OCI-LY1 (cell line): ENCODE measurements at regions not wholly inside any gene's neighbourhood (a gene's known extent, or its start where the extent isn't known, plus 50 kb on each side); places are given as distances from the start of the nearest gene placed in this dataset.

ENCODE experiments used
- H2AFZ ChIP-seq: fragments of 200-600 bp; sonication (generic), shearing (Covaris generic); 2 replicates; pipeline ENCODE4 v1.6.0; 2014; ENCODE audit warnings: antibody characterized with exemption, mild to moderate bottlenecking, low read length
- H3F3A ChIP-seq: fragments of 200-600 bp; sonication (generic), shearing (Covaris generic); 2 replicates; pipeline ENCODE4 v1.6.0; 2014; ENCODE audit warnings: mild to moderate bottlenecking, antibody characterized with exemption, low read length, moderate library complexity; ENCODE audit not compliant: insufficient read depth
- H3K27ac ChIP-seq: fragments of 200-600 bp; sonication (generic); 2 replicates; pipeline ENCODE4 v1.5.1; 2014; ENCODE audit warnings: low read length, mixed run types, mild to moderate bottlenecking, low read depth; ENCODE audit not compliant: poor library complexity, severe bottlenecking
- H3K27me3 ChIP-seq: fragments of 200-600 bp; sonication (generic); 2 replicates; pipeline ENCODE4 v1.6.0; 2014; ENCODE audit warnings: antibody characterized with exemption, mild to moderate bottlenecking, low read length, moderate library complexity; ENCODE audit not compliant: insufficient read depth
- H3K36me3 ChIP-seq: fragments of 200-600 bp; sonication (generic); 2 replicates; pipeline ENCODE4 v1.6.1; 2014; ENCODE audit warnings: mild to moderate bottlenecking, antibody characterized with exemption, low read length, moderate library complexity, mixed read lengths; ENCODE audit not compliant: insufficient read depth
- H3K4me1 ChIP-seq: fragments of 200-600 bp; sonication (generic); 2 replicates; pipeline ENCODE4 v1.5.1; 2014; ENCODE audit warnings: mild to moderate bottlenecking, low read length, moderate library complexity; ENCODE audit not compliant: insufficient read depth, severe bottlenecking
- H3K4me2 ChIP-seq: fragments of 200-600 bp; sonication (generic), shearing (Covaris generic); 2 replicates; pipeline ENCODE4 v1.6.1; 2014; ENCODE audit warnings: low read length
- H3K4me3 ChIP-seq: fragments of 200-600 bp; sonication (generic); 2 replicates; pipeline ENCODE4 v1.5.1; 2014; ENCODE audit warnings: low read length, low read depth, mild to moderate bottlenecking, mixed read lengths; ENCODE audit not compliant: poor library complexity, severe bottlenecking
- H3K79me2 ChIP-seq: fragments of 200-600 bp; shearing (Covaris generic); 2 replicates; pipeline ENCODE4 v1.6.1; 2016; ENCODE audit warnings: mixed run types, low read length, mixed read lengths; ENCODE audit not compliant: insufficient read depth
- H3K9ac ChIP-seq: fragments of 200-600 bp; sonication (generic), shearing (Covaris generic); 2 replicates; pipeline ENCODE4 v1.6.1; 2014; ENCODE audit warnings: mild to moderate bottlenecking, low read length, mixed read lengths
- H3K9me2 ChIP-seq: fragments of 200-600 bp; sonication (generic), shearing (Covaris generic); 2 replicates; pipeline ENCODE4 v1.6.1; 2014; ENCODE audit warnings: low read depth, mild to moderate bottlenecking, low read length, mixed read lengths
- H3K9me3 ChIP-seq: fragments of 200-600 bp; shearing (Covaris generic); 2 replicates; pipeline ENCODE4 v1.6.1; 2014; ENCODE audit warnings: low read length, mixed read lengths
- H4K20me1 ChIP-seq: fragments of 200-600 bp; sonication (generic), shearing (Covaris generic); 2 replicates; pipeline ENCODE4 v1.6.0; 2016; ENCODE audit warnings: mild to moderate bottlenecking, low read length; ENCODE audit not compliant: insufficient read depth
- EZH2 ChIP-seq: fragments of 200-600 bp; sonication (generic), shearing (Covaris generic); IDR thresholded peaks from 2 replicates; pipeline ENCODE4 v1.8.0; 2017; ENCODE audit warnings: borderline replicate concordance, mixed run types, mild to moderate bottlenecking, antibody characterized with exemption, low read length, moderate library complexity, mixed read lengths
- TF ChIP-seq, protein P1 (sequence below): fragments of 200-600 bp; sonication (generic), shearing (Covaris generic); IDR thresholded peaks from 2 replicates; pipeline ENCODE4 v1.5.1; 2017; ENCODE audit warnings: mild to moderate bottlenecking, antibody characterized with exemption, low read length, moderate library complexity, mixed read lengths

DNA sequence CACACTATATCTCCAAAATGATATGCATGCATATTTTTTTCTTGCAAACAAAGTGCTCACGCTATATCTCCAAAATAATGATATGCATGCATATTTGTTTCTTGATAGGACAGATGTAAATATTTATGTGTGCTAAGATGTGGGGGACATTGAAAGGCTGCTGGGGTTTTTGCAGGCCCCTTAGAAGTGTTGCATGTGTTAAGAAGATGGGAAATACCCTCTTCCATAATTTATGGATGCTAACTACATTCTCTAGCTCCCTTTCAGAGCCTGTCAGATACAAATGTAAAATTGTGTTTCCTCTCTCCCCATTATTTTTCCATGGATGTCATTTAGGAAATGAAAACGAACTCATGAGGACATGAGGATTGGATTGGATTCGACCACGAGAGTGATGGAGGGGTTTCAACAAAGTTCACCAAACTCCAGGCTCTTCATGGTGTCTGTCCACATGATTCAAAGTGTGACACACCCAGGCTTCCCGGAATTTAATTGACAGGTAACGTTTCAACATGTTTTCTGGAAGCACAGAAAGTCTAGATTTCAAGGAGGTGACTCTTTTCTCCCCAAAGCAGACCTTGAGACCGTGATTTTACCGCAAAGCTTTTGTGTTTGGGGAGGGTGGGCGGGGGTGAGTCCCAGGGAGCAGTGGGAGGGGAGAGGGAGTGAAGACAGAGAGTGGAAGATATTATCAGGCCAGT, 94.4 kb upstream of the CD99 start:
- TF ChIP-seq EZH2 = no peak
- TF ChIP-seq, protein P1, sequence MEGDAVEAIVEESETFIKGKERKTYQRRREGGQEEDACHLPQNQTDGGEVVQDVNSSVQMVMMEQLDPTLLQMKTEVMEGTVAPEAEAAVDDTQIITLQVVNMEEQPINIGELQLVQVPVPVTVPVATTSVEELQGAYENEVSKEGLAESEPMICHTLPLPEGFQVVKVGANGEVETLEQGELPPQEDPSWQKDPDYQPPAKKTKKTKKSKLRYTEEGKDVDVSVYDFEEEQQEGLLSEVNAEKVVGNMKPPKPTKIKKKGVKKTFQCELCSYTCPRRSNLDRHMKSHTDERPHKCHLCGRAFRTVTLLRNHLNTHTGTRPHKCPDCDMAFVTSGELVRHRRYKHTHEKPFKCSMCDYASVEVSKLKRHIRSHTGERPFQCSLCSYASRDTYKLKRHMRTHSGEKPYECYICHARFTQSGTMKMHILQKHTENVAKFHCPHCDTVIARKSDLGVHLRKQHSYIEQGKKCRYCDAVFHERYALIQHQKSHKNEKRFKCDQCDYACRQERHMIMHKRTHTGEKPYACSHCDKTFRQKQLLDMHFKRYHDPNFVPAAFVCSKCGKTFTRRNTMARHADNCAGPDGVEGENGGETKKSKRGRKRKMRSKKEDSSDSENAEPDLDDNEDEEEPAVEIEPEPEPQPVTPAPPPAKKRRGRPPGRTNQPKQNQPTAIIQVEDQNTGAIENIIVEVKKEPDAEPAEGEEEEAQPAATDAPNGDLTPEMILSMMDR = no peak
- peaks cover 9% of the 10 kb centered on the region; the same call in 1 of the 2 replicates for H3K36me3 ChIP-seq
- H3K9me3 ChIP-seq = no peaks in the 10 kb centered on the region

DNA sequence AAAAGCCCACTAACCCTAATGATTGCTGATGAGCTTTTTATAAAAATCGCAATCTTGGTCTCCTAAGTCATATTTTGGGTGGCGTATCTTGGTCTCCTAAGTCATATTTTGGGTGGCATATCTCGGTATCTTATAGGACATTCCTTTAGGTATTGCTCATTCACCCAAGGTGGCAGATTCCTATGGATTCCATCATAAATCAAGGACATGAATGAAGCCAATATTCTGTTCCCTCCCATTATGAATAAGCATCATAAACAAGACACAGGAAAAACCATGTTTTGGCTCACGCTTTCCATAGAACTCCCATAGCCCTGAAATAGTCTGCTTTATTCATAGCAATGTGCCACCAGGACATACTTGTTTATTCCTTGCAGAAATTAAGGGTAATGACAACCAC, 95.0 kb upstream of the CD99 start:
- Histone ChIP-seq H4K20me1 (no peaks in the 10 kb centered on the region), H3K27me3 (no peaks in the 10 kb centered on the region), H3K27ac (no peak overlapping the region), H3K36me3 (peaks cover 9% of the 10 kb centered on the region; the same call in 1 of the 2 replicates), H2AFZ (no peak overlapping the region), H3K4me1 (peaks cover 21% of the 10 kb centered on the region), H3K79me2 (no peaks in the 10 kb centered on the region), H3K4me2 (no peak overlapping the region), H3K9ac (no peak overlapping the region), H3K9me3 (no peaks in the 10 kb centered on the region), H3K9me2 (no peaks in the 10 kb centered on the region), H3F3A (no peaks in the 10 kb centered on the region), H3K4me3 (no peak overlapping the region)
- TF ChIP-seq, protein P1 = no peak
- TF ChIP-seq EZH2 = no peak

More for the DNA sequence above, 94.4 kb upstream of the CD99 start:
- no peaks in the 10 kb centered on the region for H3K27me3 ChIP-seq
- H3K27ac ChIP-seq = no peak overlapping the region
- H3K4me2 ChIP-seq = no peak overlapping the region
- no peaks in the 10 kb centered on the region for H4K20me1 ChIP-seq
- no peaks in the 10 kb centered on the region for H3F3A ChIP-seq
- H3K9me2 ChIP-seq = no peaks in the 10 kb centered on the region
- no peaks in the 10 kb centered on the region for H3K79me2 ChIP-seq
- H3K4me3 ChIP-seq = no peak overlapping the region
- H3K4me1 ChIP-seq = peaks cover 16% of the 10 kb centered on the region
- H2AFZ ChIP-seq = no peak overlapping the region
- H3K9ac ChIP-seq = no peak overlapping the region

DNA sequence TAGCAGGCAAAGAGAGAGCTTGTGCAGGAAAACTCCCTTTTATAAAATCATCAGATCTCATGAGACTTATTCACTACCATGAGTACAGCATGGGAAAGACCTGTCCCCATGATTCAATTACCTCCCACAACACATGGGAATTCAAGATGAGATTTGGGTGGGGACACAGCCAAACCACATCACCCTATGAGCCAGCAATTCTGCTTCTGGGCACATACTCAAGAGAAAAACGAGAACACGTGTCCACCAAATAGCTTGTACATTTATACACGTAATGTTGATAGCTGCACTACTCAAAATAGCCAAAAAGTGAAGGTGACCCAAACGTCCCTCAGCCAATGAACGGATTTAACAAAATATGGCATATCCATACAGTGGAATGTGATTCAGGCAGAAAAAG, 94.5 kb upstream of the DHRSX start:
- no peak for TF ChIP-seq EZH2
- TF ChIP-seq, protein P1 = no peak
- Histone ChIP-seq H3K9me2 (no peaks in the 10 kb centered on the region), H4K20me1 (no peaks in the 10 kb centered on the region), H3K27me3 (no peaks in the 10 kb centered on the region), H3K4me1 (peaks cover 21% of the 10 kb centered on the region), H3K79me2 (no peaks in the 10 kb centered on the region), H3K9ac (no peak overlapping the region), H3F3A (no peaks in the 10 kb centered on the region), H3K4me3 (no peak overlapping the region), H2AFZ (no peak overlapping the region), H3K36me3 (peaks cover 5% of the 10 kb centered on the region; the same call in 1 of the 2 replicates), H3K9me3 (no peaks in the 10 kb centered on the region), H3K27ac (no peak overlapping the region), H3K4me2 (no peak overlapping the region)
